RWPE1 (cell line): ENCODE measurements at regions not wholly inside any gene's neighbourhood (a gene's known extent, or its start where the extent isn't known, plus 50 kb on each side); places are given as distances from the start of the nearest gene placed in this dataset.

Experiments
- CTCF ChIA-PET: fragments of 350-600 bp; sonication (Branson Sonifier 250); formaldehyde crosslinking; extraction: SDS; loops from one replicate; lab custom pipeline; 2021; lab: Yijun Ruan, JAX
- POLR2A ChIA-PET: fragments of 400-600 bp; formaldehyde crosslinking; extraction: SDS; loops from one replicate; lab custom pipeline; 2020; ENCODE audit warnings: antibody characterized with exemption; ENCODE audit not compliant: low non-redundant PET; lab: Yijun Ruan, JAX
- DNase-seq: peaks from one replicate; pipeline ENCODE4 v3.0.0; 2012; ENCODE audit warnings: low spot score
- H3K27ac ChIP-seq: fragments of 450-650 bp; 2 replicates; pipeline ENCODE4 v1.5.1; 2017
- CTCF ChIP-seq: fragments of 450-650 bp; conservative IDR thresholded peaks from 2 replicates; pipeline ENCODE4 v1.5.1; 2017; ENCODE audit warnings: low read depth, mild to moderate bottlenecking

GRCh38 chr6:7051780-7052442 is 55.9 kb upstream of the RREB1 start:
- POLR2A ChIA-PET, result no interaction called here
- no peak for DNase-seq

GRCh38 chr6:7052443-7053011 is 55.2 kb upstream of the RREB1 start:
- ChIA-PET CTCF (interaction anchor here (0.7 kb wide), 1 partner anchor 54 kb away, joined by 4 read pairs; no protein-coding TSS in a partner anchor), POLR2A (no interaction called here)
- H3K27ac ChIP-seq, result peak overlapping the region; percentile 97
- TF ChIP-seq CTCF, result no peak
- DNase-seq, result no peak

More at GRCh38 chr6:7051780-7052442, 55.9 kb upstream of the RREB1 start:
- CTCF ChIA-PET, result interaction anchor here (0.5 to 0.7 kb wide), 2 partner anchors 54 to 56 kb away, joined by 3 to 4 read pairs; no protein-coding TSS in a partner anchor
- H3K27ac ChIP-seq, result peak overlapping the region; percentile 97
- TF ChIP-seq CTCF, result no peak

- POLR2A ChIA-PET, result interaction anchor here (0.7 kb wide), 1 partner anchor 148 kb away, joined by 3 read pairs; no protein-coding TSS in a partner anchor
- DNase-seq, result no peak
- no peak for TF ChIP-seq CTCF
- CTCF ChIA-PET, result no interaction called here
- H3K27ac ChIP-seq, result no peak overlapping the region
These were observed 54.5 kb upstream of the RREB1 start for GRCh38 chr6:7053125-7053774.
